ENCODE measurements at regions not wholly inside any gene's neighbourhood (a gene's known extent, or its start where the extent isn't known, plus 50 kb on each side); places are given as distances from the start of the nearest gene placed in this dataset.

- TF ChIP-seq, protein P1, sequence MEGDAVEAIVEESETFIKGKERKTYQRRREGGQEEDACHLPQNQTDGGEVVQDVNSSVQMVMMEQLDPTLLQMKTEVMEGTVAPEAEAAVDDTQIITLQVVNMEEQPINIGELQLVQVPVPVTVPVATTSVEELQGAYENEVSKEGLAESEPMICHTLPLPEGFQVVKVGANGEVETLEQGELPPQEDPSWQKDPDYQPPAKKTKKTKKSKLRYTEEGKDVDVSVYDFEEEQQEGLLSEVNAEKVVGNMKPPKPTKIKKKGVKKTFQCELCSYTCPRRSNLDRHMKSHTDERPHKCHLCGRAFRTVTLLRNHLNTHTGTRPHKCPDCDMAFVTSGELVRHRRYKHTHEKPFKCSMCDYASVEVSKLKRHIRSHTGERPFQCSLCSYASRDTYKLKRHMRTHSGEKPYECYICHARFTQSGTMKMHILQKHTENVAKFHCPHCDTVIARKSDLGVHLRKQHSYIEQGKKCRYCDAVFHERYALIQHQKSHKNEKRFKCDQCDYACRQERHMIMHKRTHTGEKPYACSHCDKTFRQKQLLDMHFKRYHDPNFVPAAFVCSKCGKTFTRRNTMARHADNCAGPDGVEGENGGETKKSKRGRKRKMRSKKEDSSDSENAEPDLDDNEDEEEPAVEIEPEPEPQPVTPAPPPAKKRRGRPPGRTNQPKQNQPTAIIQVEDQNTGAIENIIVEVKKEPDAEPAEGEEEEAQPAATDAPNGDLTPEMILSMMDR (IDR thresholded peaks at IDR 0.05; ENCODE audit: poor library complexity, severe bottlenecking), result no peak
- Histone ChIP-seq H3K36me3 (ENCODE audit: low read depth) (no peaks in the 10 kb centered on the region), H3K4me3 (ENCODE audit: severe bottlenecking) (no peak overlapping the region), H3K4me1 (ENCODE audit: insufficient read depth, poor library complexity, severe bottlenecking) (no peaks in the 10 kb centered on the region), H3K9me3 (ENCODE audit: severe bottlenecking) (peaks cover 4% of the 10 kb centered on the region), H3K27ac (ENCODE audit: poor library complexity, severe bottlenecking) (no peak overlapping the region), H3K27me3 (ENCODE audit: insufficient read depth, poor library complexity, severe bottlenecking) (no peaks in the 10 kb centered on the region)
- ATAC-seq (ENCODE audit: low read depth) (no peak), DNase-seq (ENCODE audit: low spot score) (no peak)
These were observed 732.0 kb downstream of the XPNPEP1 start for GRCh38 chr10:109191341-109191740.

DNA sequence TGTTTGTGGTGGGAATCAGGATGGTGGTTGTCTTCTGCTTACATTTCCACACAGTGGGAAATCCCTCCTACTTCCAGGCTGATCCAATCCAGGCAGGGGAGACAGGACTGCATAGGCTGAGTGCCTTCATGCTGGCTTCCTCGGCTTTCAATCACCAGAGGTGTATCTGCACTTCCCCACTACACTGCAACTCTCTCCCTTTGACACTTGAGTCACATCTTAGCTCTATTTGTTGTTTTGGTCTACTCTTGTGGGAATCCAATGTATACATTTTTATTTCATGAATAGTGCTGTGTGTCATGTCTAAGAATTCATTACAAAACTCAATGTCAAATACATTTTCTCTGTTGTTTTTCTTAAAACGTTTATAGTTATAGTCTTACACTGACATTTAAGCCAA lies 735.6 kb downstream of the XPNPEP1 start:
- H3K9me3 ChIP-seq (ENCODE audit: severe bottlenecking), result peaks cover 7% of the 10 kb centered on the region
- H3K27ac ChIP-seq (ENCODE audit: poor library complexity, severe bottlenecking), result no peak overlapping the region
- ATAC-seq (ENCODE audit: low read depth) (no peak), DNase-seq (ENCODE audit: low spot score) (no peak)
- no peak overlapping the region for H3K4me3 ChIP-seq (ENCODE audit: severe bottlenecking)
- no peaks in the 10 kb centered on the region for H3K36me3 ChIP-seq (ENCODE audit: low read depth)
- H3K4me1 ChIP-seq (ENCODE audit: insufficient read depth, poor library complexity, severe bottlenecking), result no peaks in the 10 kb centered on the region
- no peaks in the 10 kb centered on the region for H3K27me3 ChIP-seq (ENCODE audit: insufficient read depth, poor library complexity, severe bottlenecking)
- TF ChIP-seq, protein P1 (IDR thresholded peaks at IDR 0.05; ENCODE audit: poor library complexity, severe bottlenecking), result no peak

DNA sequence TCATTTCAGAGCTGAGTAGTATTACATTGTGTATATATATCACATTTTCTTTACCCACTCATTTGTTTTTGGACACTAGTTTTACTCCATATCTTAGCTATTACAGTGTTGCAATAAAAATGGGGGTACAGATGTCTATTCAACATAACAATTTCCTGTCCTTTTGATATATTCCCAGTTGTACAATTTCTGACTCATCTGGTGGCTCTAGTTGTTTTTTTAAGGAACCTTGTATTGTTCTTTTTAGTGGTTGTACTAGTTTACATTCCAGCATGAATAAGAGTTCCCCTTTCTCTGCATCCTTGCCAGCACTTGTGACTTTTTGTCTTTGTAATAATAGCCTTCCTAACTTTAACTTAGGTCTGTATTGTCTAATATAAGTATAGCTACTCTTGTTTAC lies 739.9 kb downstream of the XPNPEP1 start:
- no peak for DNase-seq (ENCODE audit: low spot score)
- no peak overlapping the region for H3K27ac ChIP-seq (ENCODE audit: poor library complexity, severe bottlenecking)
- H3K27me3 ChIP-seq (ENCODE audit: insufficient read depth, poor library complexity, severe bottlenecking), result no peaks in the 10 kb centered on the region
- TF ChIP-seq, protein P1 (IDR thresholded peaks at IDR 0.05; ENCODE audit: poor library complexity, severe bottlenecking), result no peak
- no peak for ATAC-seq (ENCODE audit: low read depth)
- H3K4me1 ChIP-seq (ENCODE audit: insufficient read depth, poor library complexity, severe bottlenecking), result no peaks in the 10 kb centered on the region
- H3K36me3 ChIP-seq (ENCODE audit: low read depth), result no peaks in the 10 kb centered on the region
- H3K4me3 ChIP-seq (ENCODE audit: severe bottlenecking), result no peak overlapping the region
- peaks cover 3% of the 10 kb centered on the region for H3K9me3 ChIP-seq (ENCODE audit: severe bottlenecking)

- no peak for DNase-seq (ENCODE audit: low spot score)
These were observed 744.7 kb downstream of the XPNPEP1 start for GRCh38 chr10:109178591-109178990.

GRCh38 chr10:109174526-109174925 lies 748.8 kb downstream of the XPNPEP1 start:
- Histone ChIP-seq H3K4me1 (ENCODE audit: insufficient read depth, poor library complexity, severe bottlenecking) (no peaks in the 10 kb centered on the region), H3K27me3 (ENCODE audit: insufficient read depth, poor library complexity, severe bottlenecking) (no peaks in the 10 kb centered on the region), H3K36me3 (ENCODE audit: low read depth) (no peaks in the 10 kb centered on the region), H3K9me3 (ENCODE audit: severe bottlenecking) (peaks cover 2% of the 10 kb centered on the region), H3K27ac (ENCODE audit: poor library complexity, severe bottlenecking) (no peak overlapping the region), H3K4me3 (ENCODE audit: severe bottlenecking) (no peak overlapping the region)
- TF ChIP-seq, protein P1 (IDR thresholded peaks at IDR 0.05; ENCODE audit: poor library complexity, severe bottlenecking), result no peak
- no peak for DNase-seq (ENCODE audit: low spot score)
- ATAC-seq (ENCODE audit: low read depth), result no peak

More at GRCh38 chr10:109178591-109178990, 744.7 kb downstream of the XPNPEP1 start:
- Histone ChIP-seq H3K27ac (ENCODE audit: poor library complexity, severe bottlenecking) (no peak overlapping the region), H3K4me1 (ENCODE audit: insufficient read depth, poor library complexity, severe bottlenecking) (no peaks in the 10 kb centered on the region), H3K27me3 (ENCODE audit: insufficient read depth, poor library complexity, severe bottlenecking) (no peaks in the 10 kb centered on the region), H3K36me3 (ENCODE audit: low read depth) (no peaks in the 10 kb centered on the region), H3K9me3 (ENCODE audit: severe bottlenecking) (peaks cover 2% of the 10 kb centered on the region), H3K4me3 (ENCODE audit: severe bottlenecking) (no peak overlapping the region)
- TF ChIP-seq, protein P1 (IDR thresholded peaks at IDR 0.05; ENCODE audit: poor library complexity, severe bottlenecking), result no peak
- ATAC-seq (ENCODE audit: low read depth), result no peak
